WTC11 (cell line): ENCODE measurements at regions not wholly inside any gene's neighbourhood (a gene's known extent, or its start where the extent isn't known, plus 50 kb on each side); places are given as distances from the start of the nearest gene placed in this dataset.

Source experiments
- GABPB1 ChIP-seq: sonication (generic); formaldehyde crosslinking; IDR thresholded peaks from 2 replicates; pipeline ENCODE4 v1.8.1; 2023; ENCODE audit warnings: mild to moderate bottlenecking, missing genetic modification reagents
- IRF2 ChIP-seq: sonication (generic); formaldehyde crosslinking; IDR thresholded peaks from 2 replicates; pipeline ENCODE4 v1.8.0; 2022; ENCODE audit warnings: low read depth, missing genetic modification reagents, borderline replicate concordance
- JUN ChIP-seq: sonication (generic); formaldehyde crosslinking; IDR thresholded peaks from 2 replicates; pipeline ENCODE4 v1.8.0; 2023; ENCODE audit warnings: mild to moderate bottlenecking, missing genetic modification reagents
- NFE2L1 ChIP-seq: sonication (generic); formaldehyde crosslinking; IDR thresholded peaks from 2 replicates; pipeline ENCODE4 v1.8.1; 2023; ENCODE audit warnings: missing genetic modification reagents
- NR1H2 ChIP-seq: sonication (generic); formaldehyde crosslinking; IDR thresholded peaks from 2 replicates; pipeline ENCODE4 v1.9.0; 2021; ENCODE audit warnings: mild to moderate bottlenecking, moderate library complexity, missing genetic modification reagents
- TCF7 ChIP-seq: sonication (generic); formaldehyde crosslinking; IDR thresholded peaks from 2 replicates; pipeline ENCODE4 v1.8.0; 2022; ENCODE audit warnings: mild to moderate bottlenecking, low read depth, missing genetic modification reagents, moderate library complexity
- ZNF121 ChIP-seq: sonication (generic); formaldehyde crosslinking; IDR thresholded peaks from 2 replicates; pipeline ENCODE4 v1.8.0; 2023; ENCODE audit warnings: missing genetic modification reagents
- ZNF232 ChIP-seq: sonication (generic); formaldehyde crosslinking; IDR thresholded peaks from 2 replicates; pipeline ENCODE4 v1.8.0; 2022; ENCODE audit warnings: mild to moderate bottlenecking, missing genetic modification reagents
- ZNF423 ChIP-seq: fragments of 250-450 bp; sonication (Bioruptor Pico); IDR thresholded peaks from 2 replicates; pipeline ENCODE4 v2.1.2; 2022; ENCODE audit warnings: mild to moderate bottlenecking, moderate library complexity
- TF ChIP-seq, protein P1 (sequence below): fragments of 200-600 bp; IDR thresholded peaks from 2 replicates; pipeline ENCODE4 v1.8.0; 2022; ENCODE audit warnings: antibody characterized with exemption
- TF ChIP-seq, protein P2 (sequence below): sonication (generic); formaldehyde crosslinking; IDR thresholded peaks from 2 replicates; pipeline ENCODE4 v1.8.0; 2022; ENCODE audit warnings: mild to moderate bottlenecking, missing genetic modification reagents
- TF ChIP-seq, protein P3 (sequence below): sonication (generic); formaldehyde crosslinking; IDR thresholded peaks from 2 replicates; pipeline ENCODE4 v1.8.1; 2022; ENCODE audit warnings: mild to moderate bottlenecking, missing genetic modification reagents, moderate library complexity, borderline replicate concordance

DNA sequence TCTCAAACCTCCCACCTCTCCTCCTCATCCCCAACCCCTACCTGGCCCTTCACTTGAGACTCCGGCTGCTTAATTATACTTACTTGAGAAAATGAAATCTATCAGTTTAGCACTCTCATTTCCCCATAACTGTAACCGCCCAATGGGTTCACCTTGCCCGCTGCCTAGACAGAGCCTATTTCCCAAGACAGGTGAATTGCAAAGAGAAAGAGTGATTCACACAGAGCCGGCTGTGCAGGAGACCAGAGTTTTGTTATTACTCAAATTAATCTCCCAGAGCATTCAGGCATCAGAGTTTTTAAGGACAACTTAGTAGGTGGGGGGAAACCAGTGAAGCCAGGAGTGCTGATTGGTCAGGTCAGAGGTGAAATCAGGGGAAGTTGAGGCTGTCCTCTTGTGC is 301.4 kb upstream of the CDYL start:
- TF ChIP-seq, protein P1, sequence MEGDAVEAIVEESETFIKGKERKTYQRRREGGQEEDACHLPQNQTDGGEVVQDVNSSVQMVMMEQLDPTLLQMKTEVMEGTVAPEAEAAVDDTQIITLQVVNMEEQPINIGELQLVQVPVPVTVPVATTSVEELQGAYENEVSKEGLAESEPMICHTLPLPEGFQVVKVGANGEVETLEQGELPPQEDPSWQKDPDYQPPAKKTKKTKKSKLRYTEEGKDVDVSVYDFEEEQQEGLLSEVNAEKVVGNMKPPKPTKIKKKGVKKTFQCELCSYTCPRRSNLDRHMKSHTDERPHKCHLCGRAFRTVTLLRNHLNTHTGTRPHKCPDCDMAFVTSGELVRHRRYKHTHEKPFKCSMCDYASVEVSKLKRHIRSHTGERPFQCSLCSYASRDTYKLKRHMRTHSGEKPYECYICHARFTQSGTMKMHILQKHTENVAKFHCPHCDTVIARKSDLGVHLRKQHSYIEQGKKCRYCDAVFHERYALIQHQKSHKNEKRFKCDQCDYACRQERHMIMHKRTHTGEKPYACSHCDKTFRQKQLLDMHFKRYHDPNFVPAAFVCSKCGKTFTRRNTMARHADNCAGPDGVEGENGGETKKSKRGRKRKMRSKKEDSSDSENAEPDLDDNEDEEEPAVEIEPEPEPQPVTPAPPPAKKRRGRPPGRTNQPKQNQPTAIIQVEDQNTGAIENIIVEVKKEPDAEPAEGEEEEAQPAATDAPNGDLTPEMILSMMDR: no peak
- TF ChIP-seq JUN (no peak), NR1H2 (no peak), ZNF121 (CRISPR knock-in tag) (no peak), GABPB1 (CRISPR knock-in tag) (no peak), NFE2L1 (CRISPR knock-in tag) (no peak), IRF2 (CRISPR knock-in tag) (no peak), ZNF423 (CRISPR knock-in tag) (no peak), ZNF232 (CRISPR knock-in tag) (no peak), TCF7 (CRISPR knock-in tag) (no peak)
- TF ChIP-seq, protein P2, sequence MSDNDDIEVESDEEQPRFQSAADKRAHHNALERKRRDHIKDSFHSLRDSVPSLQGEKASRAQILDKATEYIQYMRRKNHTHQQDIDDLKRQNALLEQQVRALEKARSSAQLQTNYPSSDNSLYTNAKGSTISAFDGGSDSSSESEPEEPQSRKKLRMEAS: no peak
- TF ChIP-seq, protein P3, sequence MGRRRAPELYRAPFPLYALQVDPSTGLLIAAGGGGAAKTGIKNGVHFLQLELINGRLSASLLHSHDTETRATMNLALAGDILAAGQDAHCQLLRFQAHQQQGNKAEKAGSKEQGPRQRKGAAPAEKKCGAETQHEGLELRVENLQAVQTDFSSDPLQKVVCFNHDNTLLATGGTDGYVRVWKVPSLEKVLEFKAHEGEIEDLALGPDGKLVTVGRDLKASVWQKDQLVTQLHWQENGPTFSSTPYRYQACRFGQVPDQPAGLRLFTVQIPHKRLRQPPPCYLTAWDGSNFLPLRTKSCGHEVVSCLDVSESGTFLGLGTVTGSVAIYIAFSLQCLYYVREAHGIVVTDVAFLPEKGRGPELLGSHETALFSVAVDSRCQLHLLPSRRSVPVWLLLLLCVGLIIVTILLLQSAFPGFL (CRISPR knock-in tag): no peak
